GM23248 (cell line): ENCODE measurements at regions not wholly inside any gene's neighbourhood (a gene's known extent, or its start where the extent isn't known, plus 50 kb on each side); places are given as distances from the start of the nearest gene placed in this dataset.

Experiments used
- DNase-seq: peaks from one replicate; pipeline ENCODE4 v3.0.0-alpha.2; 2015
- H2AFZ ChIP-seq: fragments of 200-600 bp; sonication (generic); 2 replicates; pipeline ENCODE4 v1.6.1; 2016; ENCODE audit warnings: antibody characterized with exemption
- H3F3A ChIP-seq: fragments of 200-600 bp; sonication (generic); 2 replicates; pipeline ENCODE4 v1.6.1; 2016; ENCODE audit warnings: mild to moderate bottlenecking, antibody characterized with exemption, mixed run types; ENCODE audit not compliant: insufficient read depth
- H3K27ac ChIP-seq: fragments of 200-600 bp; sonication (generic); 2 replicates; pipeline ENCODE4 v1.5.1; 2016; ENCODE audit warnings: mild to moderate bottlenecking
- H3K27me3 ChIP-seq: fragments of 200-600 bp; sonication (generic); replicated peaks from 2 replicates; pipeline ENCODE4 v1.6.1; 2016; ENCODE audit warnings: mild to moderate bottlenecking; ENCODE audit not compliant: insufficient read depth
- H3K36me3 ChIP-seq: fragments of 200-600 bp; sonication (generic); 2 replicates; pipeline ENCODE4 v1.6.1; 2016; ENCODE audit warnings: low read depth, mild to moderate bottlenecking
- H3K4me1 ChIP-seq: fragments of 200-600 bp; sonication (generic); 2 replicates; pipeline ENCODE4 v1.6.1; 2016; ENCODE audit warnings: mild to moderate bottlenecking; ENCODE audit not compliant: insufficient read depth
- H3K4me2 ChIP-seq: fragments of 200-600 bp; sonication (generic); one replicate; pipeline ENCODE4 v1.6.1; 2016; ENCODE audit warnings: mild to moderate bottlenecking; ENCODE audit not compliant: unreplicated experiment
- H3K4me3 ChIP-seq: fragments of 200-600 bp; sonication (generic); 2 replicates; pipeline ENCODE4 v1.5.1; 2016; ENCODE audit warnings: mild to moderate bottlenecking
- H3K79me2 ChIP-seq: fragments of 200-600 bp; sonication (generic); 2 replicates; pipeline ENCODE4 v1.6.1; 2016; ENCODE audit warnings: mild to moderate bottlenecking; ENCODE audit not compliant: insufficient read depth
- H3K9ac ChIP-seq: fragments of 200-600 bp; sonication (generic); 2 replicates; pipeline ENCODE4 v1.6.1; 2016; ENCODE audit warnings: mild to moderate bottlenecking
- H3K9me2 ChIP-seq: fragments of 200-600 bp; sonication (generic); 2 replicates; pipeline ENCODE4 v1.6.1; 2016; ENCODE audit warnings: mixed run types, mild to moderate bottlenecking, moderate library complexity; ENCODE audit not compliant: insufficient read depth
- H3K9me3 ChIP-seq: fragments of 200-600 bp; sonication (generic); one replicate; pipeline ENCODE4 v1.6.1; 2017; ENCODE audit warnings: low read depth
- H4K20me1 ChIP-seq: fragments of 200-600 bp; sonication (generic); 2 replicates; pipeline ENCODE4 v1.6.0; 2016; ENCODE audit not compliant: insufficient read depth
- EZH2 ChIP-seq: fragments of 200-600 bp; sonication (generic); IDR thresholded peaks from 2 replicates; pipeline ENCODE4 v1.6.1; 2018; ENCODE audit warnings: antibody characterized with exemption, mild to moderate bottlenecking; ENCODE audit not compliant: insufficient read depth, poor library complexity, severe bottlenecking
- EZH2phosphoT487 ChIP-seq: fragments of 200-600 bp; sonication (generic); IDR thresholded peaks from 2 replicates; pipeline ENCODE4 v1.6.1; 2018; ENCODE audit warnings: antibody characterized with exemption, moderate library complexity, mild to moderate bottlenecking, low read depth; ENCODE audit not compliant: insufficient read depth
- WGBS, 2 experiments: methylation state at CpG; one replicate each; pipeline ENCODE4 v1.1.6; 2015 to 2017; ENCODE audit warnings: low lambda C conversion rate in 2 of 2, low coverage in 1 of 2; ENCODE audit errors: missing lambda C conversion rate in 2 of 2; 5-methylcytosine and 5-hydroxymethylcytosine counted together
- in situ Hi-C: fragments of 300-500 bp; cut with MboI; formaldehyde crosslinking; loops from 2 replicates; pipeline ENCODE4 v1.15.0; 2020

- no peaks in the 10 kb centered on the region for H3K79me2 ChIP-seq
- H3K4me1 ChIP-seq: peaks cover 15% of the 10 kb centered on the region
- in situ Hi-C loops: no loop called here
- no peak overlapping the region for H3K9ac ChIP-seq
- no peaks in the 10 kb centered on the region for H3K9me2 ChIP-seq
- DNase-seq: peak; percentile 68
- H3K27me3 ChIP-seq: no peaks in the 10 kb centered on the region
- H2AFZ ChIP-seq: no peak overlapping the region
- no peaks in the 10 kb centered on the region for H4K20me1 ChIP-seq
- no peak overlapping the region for H3K4me3 ChIP-seq
- H3K4me2 ChIP-seq: no peak overlapping the region
- peak overlapping the region; percentile 23; the same call in 1 of the 2 replicates for H3K27ac ChIP-seq
- no peaks in the 10 kb centered on the region for H3K36me3 ChIP-seq
- 3 to 6% methylated on average over 4 of the region's 4 CpGs for WGBS, 2 experiments
- H3F3A ChIP-seq: peaks cover 7% of the 10 kb centered on the region; the same call in 1 of the 2 replicates
- H3K9me3 ChIP-seq: no peaks in the 10 kb centered on the region
- no peak for TF ChIP-seq EZH2
- TF ChIP-seq EZH2phosphoT487: no peak
These were observed 176.0 kb upstream of the COL3A1 start for GRCh38 chr2:188798159-188798558.

- H3K9ac ChIP-seq: no peak overlapping the region
- in situ Hi-C loops: no loop called here
- no peak overlapping the region for H3K27ac ChIP-seq
- no peaks in the 10 kb centered on the region for H3K36me3 ChIP-seq
- H3K27me3 ChIP-seq: no peaks in the 10 kb centered on the region
- H2AFZ ChIP-seq: no peak overlapping the region
- WGBS, 2 experiments: 72 to 88% methylated on average over 4 of the region's 4 CpGs
- H3K4me1 ChIP-seq: peaks cover 10% of the 10 kb centered on the region
- H3K9me2 ChIP-seq: no peaks in the 10 kb centered on the region
- no peaks in the 10 kb centered on the region for H3K9me3 ChIP-seq
- no peak overlapping the region for H3K4me3 ChIP-seq
- no peaks in the 10 kb centered on the region for H3K79me2 ChIP-seq
- no peak for DNase-seq
- no peaks in the 10 kb centered on the region for H4K20me1 ChIP-seq
- peaks cover 21% of the 10 kb centered on the region for H3F3A ChIP-seq
- TF ChIP-seq EZH2 (no peak), EZH2phosphoT487 (no peak)
- no peak overlapping the region for H3K4me2 ChIP-seq
These were observed 169.0 kb upstream of the COL3A1 start for GRCh38 chr2:188805219-188805618.

GRCh38 chr2:188808947-188809355 is 165.2 kb upstream of the COL3A1 start:
- no peak overlapping the region for H3K9ac ChIP-seq
- DNase-seq: peak; percentile 55
- H3K27me3 ChIP-seq: no peaks in the 10 kb centered on the region
- H3F3A ChIP-seq: peaks cover 58% of the 10 kb centered on the region
- no peaks in the 10 kb centered on the region for H3K36me3 ChIP-seq
- no peaks in the 10 kb centered on the region for H3K9me2 ChIP-seq
- H3K27ac ChIP-seq: no peak overlapping the region
- H3K4me2 ChIP-seq: peak overlapping the region; percentile 13
- no peaks in the 10 kb centered on the region for H3K9me3 ChIP-seq
- no peaks in the 10 kb centered on the region for H4K20me1 ChIP-seq
- H2AFZ ChIP-seq: no peak overlapping the region
- in situ Hi-C loops: no loop called here
- TF ChIP-seq EZH2phosphoT487: no peak
- TF ChIP-seq EZH2: no peak
- H3K4me1 ChIP-seq: peaks cover 45% of the 10 kb centered on the region
- H3K79me2 ChIP-seq: no peaks in the 10 kb centered on the region
- no peak overlapping the region for H3K4me3 ChIP-seq

GRCh38 chr2:188810586-188810985 is 163.6 kb upstream of the COL3A1 start:
- Histone ChIP-seq H3K9me2 (no peaks in the 10 kb centered on the region), H3K79me2 (no peaks in the 10 kb centered on the region), H3K36me3 (no peaks in the 10 kb centered on the region), H4K20me1 (no peaks in the 10 kb centered on the region), H3K4me3 (no peak overlapping the region), H3K4me2 (peak overlapping the region; percentile 51), H3K9ac (no peak overlapping the region), H2AFZ (no peak overlapping the region), H3K9me3 (no peaks in the 10 kb centered on the region), H3K4me1 (peaks cover 47% of the 10 kb centered on the region), H3K27ac (peak overlapping the region; percentile 52), H3K27me3 (no peaks in the 10 kb centered on the region), H3F3A (peaks cover 60% of the 10 kb centered on the region)
- in situ Hi-C loops: no loop called here
- no peak for TF ChIP-seq EZH2
- no peak for TF ChIP-seq EZH2phosphoT487
- peak; percentile 44 for DNase-seq
- 72 to 86% methylated on average over 2 of the region's 2 CpGs for WGBS, 2 experiments

- no peaks in the 10 kb centered on the region for H3K9me2 ChIP-seq
- H3K27ac ChIP-seq: peak overlapping the region; percentile 52
- H3K36me3 ChIP-seq: no peaks in the 10 kb centered on the region
- H3K79me2 ChIP-seq: no peaks in the 10 kb centered on the region
- in situ Hi-C loops: no loop called here
- no peaks in the 10 kb centered on the region for H3K27me3 ChIP-seq
- TF ChIP-seq EZH2 (no peak), EZH2phosphoT487 (no peak)
- H3K4me1 ChIP-seq: peaks cover 47% of the 10 kb centered on the region
- 0 to 5% methylated on average over 1 of the region's 1 CpG for WGBS, 2 experiments
- no peak overlapping the region for H3K4me3 ChIP-seq
- H3K9me3 ChIP-seq: no peaks in the 10 kb centered on the region
- no peak overlapping the region for H3K9ac ChIP-seq
- H3K4me2 ChIP-seq: peak overlapping the region; percentile 51
- H2AFZ ChIP-seq: no peak overlapping the region
- no peaks in the 10 kb centered on the region for H4K20me1 ChIP-seq
- peak; percentile 75 for DNase-seq
- peaks cover 60% of the 10 kb centered on the region for H3F3A ChIP-seq
These were observed 162.7 kb upstream of the COL3A1 start for GRCh38 chr2:188811522-188811921.
